Inferior parietal cortex (tissue), 1 donor: ENCODE measurements at regions not wholly inside any gene's neighbourhood (a gene's known extent, or its start where the extent isn't known, plus 50 kb on each side); places are given as distances from the start of the nearest gene placed in this dataset.
"Not testable (repeated sequence)": the region's sequence is repeated elsewhere in the genome, so short reads cannot be mapped to it uniquely, and the experiment has no call there.

ENCODE experiments used
- DNase-seq: peaks from one replicate; pipeline ENCODE4 v3.0.0-alpha.2; 2016; ENCODE audit errors: extremely low spot score

GRCh38 chr16:85202631-85203461 is 90.6 kb upstream of the CIBAR2 start:
- DNase-seq: no peak

GRCh38 chr16:85203462-85203813 is 91.2 kb upstream of the CIBAR2 start:
- no peak for DNase-seq

GRCh38 chr16:85204242-85205010 is 92.2 kb upstream of the CIBAR2 start:
- DNase-seq: no peak

GRCh38 chr16:85205257-85205656 is 93.0 kb upstream of the CIBAR2 start:
- not testable (repeated sequence) for DNase-seq

DNA sequence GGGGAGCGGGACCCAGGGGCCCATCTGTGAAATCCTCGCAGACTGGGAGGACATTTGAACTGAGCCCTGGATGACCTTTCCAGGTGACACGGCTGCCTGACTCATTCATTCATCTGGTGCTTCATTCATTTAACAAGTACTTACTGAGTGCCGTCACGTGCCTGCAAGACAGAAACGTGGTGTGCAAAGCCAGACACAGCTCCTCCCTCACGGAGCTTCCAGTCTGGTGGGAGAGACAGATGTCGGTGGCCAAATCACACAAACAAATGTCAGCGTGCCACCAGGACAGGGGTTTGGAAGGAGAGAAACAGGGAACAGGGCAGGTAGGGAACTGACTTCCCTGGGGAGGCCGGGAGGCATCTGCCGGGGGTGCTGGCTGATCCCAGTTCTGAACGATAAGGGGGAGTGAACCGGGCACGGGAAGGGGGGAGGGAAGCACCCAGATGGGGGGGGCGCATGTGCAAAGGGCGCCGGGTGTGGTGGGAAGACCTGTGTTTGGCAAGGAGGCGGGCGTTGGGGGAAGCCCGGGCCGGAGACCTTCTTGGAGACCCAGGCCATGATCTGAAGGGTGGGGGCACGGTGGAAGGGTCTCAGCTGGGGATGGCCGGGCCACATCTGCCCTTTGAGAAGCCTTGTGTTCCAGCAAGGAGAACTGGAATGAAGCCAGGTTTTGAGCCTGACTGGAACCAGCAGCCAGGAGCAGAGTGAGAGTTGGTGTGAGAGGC is 93.6 kb upstream of the CIBAR2 start:
- no peak for DNase-seq

GRCh38 chr16:85206472-85207356 is 94.4 kb upstream of the CIBAR2 start:
- DNase-seq: no peak

DNA sequence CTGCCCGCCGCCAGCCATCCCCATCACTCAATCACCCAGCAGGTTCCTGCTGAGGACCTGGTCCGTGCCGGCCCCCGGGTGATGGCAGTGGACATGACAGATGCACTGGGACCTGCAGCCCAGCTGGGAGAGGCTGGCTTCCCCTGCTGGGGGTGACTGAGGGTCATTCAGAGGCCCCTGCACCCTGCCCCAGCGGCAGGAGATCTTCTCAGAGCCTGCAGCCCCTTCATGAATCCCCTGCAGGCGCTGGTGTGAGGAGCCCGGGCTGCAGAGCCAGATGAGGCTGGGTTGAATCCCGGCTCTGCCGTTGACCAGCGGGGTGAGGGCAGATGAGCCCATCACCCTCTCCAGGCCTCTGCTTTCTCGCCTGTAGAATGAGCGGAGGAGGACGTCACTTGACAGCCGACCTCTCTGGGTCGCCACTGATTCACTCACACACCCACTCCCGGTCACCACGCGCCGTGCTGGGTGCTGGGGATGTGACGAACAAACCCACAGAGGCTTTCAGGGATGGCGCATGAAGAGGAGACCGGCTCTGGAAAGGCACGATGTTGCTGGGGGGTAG is 95.2 kb upstream of the CIBAR2 start:
- no peak for DNase-seq

- DNase-seq: no peak
Measured at GRCh38 chr16:85208181-85208580, 95.9 kb upstream of the CIBAR2 start.

DNA sequence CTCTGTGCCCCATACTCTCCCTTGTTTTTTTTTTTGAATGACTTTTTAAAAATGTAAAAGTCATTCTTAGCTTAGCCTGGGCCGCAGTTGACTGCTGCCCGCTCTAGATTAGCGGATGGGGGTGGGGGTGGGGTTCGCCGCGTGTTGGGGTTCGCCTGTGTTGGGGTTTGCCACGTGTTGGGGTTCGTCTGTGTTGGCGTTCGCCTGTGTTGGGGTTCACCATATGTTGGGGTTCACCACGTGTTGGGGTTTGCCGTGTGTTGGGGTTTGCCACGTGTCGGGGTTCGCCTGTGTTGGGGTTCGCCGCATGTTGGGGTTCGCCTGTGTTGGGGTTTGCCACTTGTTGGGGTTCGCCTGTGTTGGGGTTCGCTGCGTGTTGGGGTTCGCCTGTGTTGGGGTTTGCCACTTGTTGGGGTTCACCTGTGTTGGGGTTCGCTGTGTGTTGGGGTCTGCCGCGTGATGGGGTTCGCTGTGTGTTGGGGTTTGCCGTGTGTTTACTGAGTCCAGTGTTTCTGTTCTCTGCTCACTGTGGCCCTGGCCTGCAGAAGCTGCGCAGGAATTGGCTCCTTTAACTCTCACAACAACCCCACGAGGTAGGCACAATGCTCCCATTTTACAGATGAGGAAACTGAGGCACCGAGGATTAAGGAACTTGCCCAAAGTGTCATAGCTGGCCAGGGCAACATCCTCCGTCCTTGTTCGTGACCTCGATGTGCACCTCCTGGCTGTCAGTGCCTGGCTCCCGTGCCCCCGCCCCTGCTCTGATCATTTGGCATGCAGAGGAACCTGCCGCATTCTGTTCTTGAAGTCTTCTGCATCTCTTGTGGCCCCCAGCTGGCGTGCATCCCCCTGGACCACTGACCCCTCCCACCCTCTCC is 96.6 kb upstream of the CIBAR2 start:
- DNase-seq: no peak

- no peak for DNase-seq
Measured at GRCh38 chr16:85209526-85210121, 97.4 kb upstream of the CIBAR2 start.

GRCh38 chr16:85210423-85211169 is 98.3 kb upstream of the CIBAR2 start:
- no peak for DNase-seq

DNA sequence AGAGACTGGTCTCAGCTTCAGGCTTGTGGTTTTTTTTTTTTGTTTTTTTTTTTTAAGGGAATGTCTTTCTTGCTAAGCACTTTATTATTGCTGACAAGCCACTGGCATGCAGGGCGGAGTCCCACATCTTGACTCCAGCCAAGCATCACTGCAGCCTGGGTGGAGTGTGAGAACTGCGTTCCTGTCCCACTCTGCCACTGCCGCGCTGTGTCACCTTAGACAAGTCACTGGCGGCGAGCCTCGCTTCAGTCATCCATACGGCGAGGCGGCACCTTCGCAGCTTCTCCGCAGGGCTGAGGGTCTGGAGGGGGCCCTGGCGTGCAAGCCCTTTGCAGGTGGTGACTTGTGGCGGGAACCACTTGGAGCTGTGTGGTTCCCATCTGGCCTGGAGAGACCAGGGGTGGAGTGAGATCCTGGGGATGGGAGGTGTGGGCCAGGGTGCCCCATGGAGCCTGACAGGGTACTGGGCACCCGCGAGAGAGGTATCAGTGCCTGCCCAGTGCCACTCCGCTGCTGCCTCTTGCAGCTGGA is 99.1 kb upstream of the CIBAR2 start:
- DNase-seq: no peak

DNA sequence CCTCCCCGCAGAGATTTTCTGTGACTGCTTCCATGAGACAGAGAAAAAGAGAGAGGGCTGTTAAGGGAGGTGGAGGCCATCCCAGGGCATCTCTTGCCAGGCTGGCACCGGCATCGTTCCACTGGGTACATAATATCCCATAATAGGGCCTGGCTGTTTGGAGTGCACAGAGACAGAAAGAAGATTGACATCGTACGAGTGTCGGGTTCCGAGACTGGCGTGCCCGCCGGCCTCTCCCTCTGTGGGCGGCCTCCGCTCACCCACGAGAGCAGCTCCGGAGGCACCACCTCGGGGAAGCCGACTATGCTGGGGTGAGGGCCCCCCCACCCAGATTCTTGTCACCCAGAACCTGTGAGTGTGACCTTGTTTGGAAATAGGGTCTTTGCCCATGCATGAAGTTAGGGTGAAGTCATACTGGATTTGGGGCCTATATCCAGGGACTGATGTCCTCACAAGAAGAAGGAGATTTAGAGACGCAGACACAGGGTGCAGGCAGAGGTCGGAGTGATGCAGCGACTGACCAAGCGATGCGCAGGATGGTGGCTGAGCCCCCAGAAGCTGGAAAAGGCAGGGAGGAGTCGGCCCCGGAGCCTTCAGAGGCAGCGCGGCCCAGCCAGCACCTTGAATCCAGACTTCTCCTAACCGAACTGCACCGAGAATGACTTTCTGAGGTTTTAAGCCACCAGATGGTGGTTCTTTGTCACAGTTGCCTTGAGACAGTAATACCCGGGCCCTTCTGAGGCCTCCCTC is 101.8 kb upstream of the CIBAR2 start:
- no peak for DNase-seq

GRCh38 chr16:85215478-85216118 is 103.3 kb upstream of the CIBAR2 start:
- DNase-seq: no peak

GRCh38 chr16:85216522-85217375 is 104.5 kb upstream of the CIBAR2 start:
- no peak for DNase-seq

DNA sequence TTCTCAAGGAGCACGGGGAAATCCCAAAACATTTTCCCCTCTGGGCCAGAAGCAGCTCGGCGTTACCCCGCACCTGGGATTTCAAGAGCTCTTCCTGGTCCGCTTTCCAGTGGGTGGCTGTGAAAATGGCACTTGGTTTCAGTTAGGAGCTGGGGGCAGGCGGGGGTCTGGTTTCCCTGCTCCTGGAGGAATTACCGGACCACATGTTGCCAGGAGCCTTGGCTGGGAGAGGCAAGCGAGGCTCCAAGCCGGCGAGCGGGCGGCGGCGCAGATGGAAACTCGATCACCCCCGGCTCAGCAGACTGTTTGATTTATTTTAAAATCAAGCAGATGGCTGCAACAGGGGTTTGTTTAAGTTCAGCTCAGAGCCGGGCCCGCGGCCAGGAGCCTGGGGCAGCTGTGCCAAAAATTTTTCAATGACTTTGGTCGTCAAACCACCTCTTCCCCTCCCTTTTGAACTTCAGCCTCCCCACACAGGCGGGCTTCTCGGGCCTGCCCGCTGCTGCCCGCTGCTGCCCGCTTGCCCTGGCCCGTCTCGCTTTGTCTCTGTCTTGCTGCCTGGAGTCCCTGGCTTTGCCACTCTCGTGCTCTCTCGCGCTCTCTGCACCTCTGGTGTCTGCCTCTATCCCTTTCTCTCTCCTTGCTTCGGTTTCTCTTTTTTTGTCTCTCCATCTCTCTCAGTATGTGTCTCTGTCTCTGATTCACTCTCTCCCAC is 108.0 kb upstream of the CIBAR2 start:
- peak; percentile 48 for DNase-seq
